HG03378 (cell line): ENCODE measurements at regions not wholly inside any gene's neighbourhood (a gene's known extent, or its start where the extent isn't known, plus 50 kb on each side); places are given as distances from the start of the nearest gene placed in this dataset.
"Not testable (repeated sequence)": the region's sequence is repeated elsewhere in the genome, so short reads cannot be mapped to it uniquely, and the experiment has no call there.

ENCODE experiments used
- ATAC-seq: cut with Tn5 transposase; IDR thresholded peaks from one replicate; pipeline ENCODE4 v1.9.1; 2021; ENCODE audit warnings: mild to moderate bottlenecking, moderate library complexity; ENCODE audit not compliant: unreplicated experiment

DNA sequence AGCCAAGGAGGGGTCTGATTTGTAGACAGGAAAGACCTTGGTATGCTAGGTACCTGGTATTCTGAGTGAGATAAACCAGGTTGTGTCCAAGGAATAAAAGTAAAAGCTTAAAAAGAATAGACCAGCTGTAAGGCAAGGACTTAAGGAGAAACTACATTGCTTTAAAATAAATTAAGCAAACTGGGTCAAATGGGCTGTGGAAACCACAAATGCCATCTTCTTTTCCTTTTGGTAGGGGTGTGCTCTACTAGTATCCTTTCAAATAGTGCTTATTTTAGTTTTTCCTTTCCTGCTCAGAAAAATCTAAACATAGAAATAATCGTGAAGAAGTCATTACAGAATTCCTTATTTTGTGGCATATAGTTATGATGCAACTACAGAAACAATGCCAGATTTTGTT is 138.6 kb upstream of the KLF12 start:
- no peak for ATAC-seq

DNA sequence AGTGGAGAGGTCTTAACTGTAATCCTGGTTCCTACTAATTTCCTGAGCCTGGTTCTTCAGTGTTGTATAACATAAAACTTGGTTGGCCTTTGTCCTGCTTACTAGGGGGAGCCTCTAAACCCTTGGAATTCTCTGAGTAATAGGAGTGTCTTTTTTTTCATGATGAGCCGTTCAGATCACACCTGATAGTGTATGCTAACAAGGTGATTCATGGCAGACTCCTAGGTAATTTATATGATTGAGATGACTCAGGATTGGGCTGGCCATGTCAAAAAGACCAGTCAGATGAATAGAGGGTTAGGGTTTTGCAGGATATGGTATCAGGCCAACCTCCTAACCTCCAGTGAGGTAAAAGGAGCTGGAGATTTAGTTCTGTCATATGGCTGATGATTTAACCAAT is 135.8 kb upstream of the KLF12 start:
- no peak for ATAC-seq

DNA sequence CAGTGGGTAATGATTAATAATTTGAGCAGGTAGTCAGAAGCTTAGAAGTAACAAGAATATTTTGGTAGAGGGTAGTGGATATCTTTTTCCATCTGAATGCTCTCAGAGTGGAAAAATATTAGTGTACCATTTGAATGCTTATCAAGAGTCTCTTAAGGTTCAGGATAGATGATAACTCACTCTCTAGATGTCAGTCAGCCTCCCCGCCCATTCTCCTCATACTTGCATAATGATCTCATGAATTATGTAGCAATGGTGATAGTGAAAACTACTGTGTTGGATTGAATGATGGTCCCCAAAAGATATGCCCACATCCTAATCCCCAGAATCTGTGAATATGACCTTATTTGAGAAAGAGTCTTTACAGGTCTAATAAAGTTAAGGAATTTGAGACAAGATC is 132.7 kb upstream of the KLF12 start:
- no peak for ATAC-seq

DNA sequence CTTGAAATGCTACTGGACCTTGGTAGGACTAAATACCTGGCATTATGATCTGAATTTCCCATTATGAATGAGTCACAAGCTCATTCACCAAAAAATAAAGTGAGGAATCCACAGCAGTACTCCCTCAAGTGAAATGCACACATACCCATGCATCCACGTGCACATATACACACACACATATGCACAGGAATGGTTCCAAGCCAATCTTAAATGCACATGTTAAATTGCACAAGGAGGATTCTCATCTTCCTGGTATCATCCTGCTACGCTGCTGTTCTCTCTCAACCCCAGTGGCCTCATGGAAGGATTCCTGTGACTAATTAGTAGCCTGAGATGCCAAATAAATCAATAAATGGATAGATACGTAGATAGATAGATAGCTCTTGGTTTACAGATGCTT is 132.1 kb upstream of the KLF12 start:
- no peak for ATAC-seq

DNA sequence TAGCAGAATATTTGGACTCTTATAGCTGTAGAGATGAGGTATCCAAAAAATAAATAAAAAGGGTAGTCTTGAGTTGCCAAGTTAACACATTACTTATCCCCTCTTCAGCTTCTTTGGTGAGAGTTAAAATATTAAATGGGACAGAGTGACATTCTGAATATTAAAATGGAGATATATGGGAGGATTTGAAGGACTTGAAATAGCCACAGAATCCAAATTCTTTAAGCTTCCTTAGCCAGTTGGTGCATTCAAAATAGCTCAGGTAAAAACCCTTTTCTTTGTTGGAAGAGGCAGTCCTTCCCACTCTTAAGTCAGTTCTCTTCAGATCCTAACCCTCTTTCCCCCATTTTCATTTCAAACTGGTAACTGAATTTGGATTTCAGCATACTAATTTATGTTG is 130.1 kb upstream of the KLF12 start:
- no peak for ATAC-seq

DNA sequence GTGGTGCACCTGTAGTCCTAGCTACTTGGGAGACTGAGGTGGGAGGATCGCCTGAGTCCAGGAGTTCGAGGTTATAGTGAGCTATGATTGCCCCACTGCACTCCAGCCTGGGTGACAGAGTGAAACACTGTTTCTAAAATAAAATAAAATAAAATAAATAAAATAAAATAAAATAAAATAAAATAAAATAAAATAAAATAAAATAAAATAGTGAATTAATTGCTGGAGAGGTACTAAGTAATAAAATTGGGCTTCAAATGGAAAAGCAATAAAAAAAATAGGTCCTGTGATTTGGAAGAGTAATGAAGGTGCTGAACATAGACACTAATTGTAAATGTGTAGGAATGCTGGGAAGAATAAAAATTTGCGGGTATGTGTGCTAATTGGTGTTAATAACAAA is 126.2 kb upstream of the KLF12 start:
- not testable (repeated sequence) for ATAC-seq

DNA sequence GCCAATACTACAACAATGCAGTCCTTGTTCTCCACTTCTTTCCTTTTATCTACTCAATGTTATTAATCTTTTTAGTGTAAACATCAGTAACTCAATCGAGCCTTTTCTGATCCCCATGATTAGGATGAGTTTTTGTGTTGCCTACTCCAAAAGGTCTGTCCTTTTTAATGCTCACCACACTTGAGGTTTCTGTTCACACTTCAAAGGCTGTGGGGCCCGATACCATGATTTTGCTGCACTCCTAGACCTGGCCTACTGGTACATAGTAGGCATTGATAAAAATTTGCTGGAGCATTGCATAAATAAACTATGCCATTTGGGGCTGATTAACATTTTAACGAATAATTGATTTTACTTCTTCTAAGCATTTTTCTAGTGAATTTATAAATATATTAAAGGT is 125.4 kb upstream of the KLF12 start:
- ATAC-seq: no peak

DNA sequence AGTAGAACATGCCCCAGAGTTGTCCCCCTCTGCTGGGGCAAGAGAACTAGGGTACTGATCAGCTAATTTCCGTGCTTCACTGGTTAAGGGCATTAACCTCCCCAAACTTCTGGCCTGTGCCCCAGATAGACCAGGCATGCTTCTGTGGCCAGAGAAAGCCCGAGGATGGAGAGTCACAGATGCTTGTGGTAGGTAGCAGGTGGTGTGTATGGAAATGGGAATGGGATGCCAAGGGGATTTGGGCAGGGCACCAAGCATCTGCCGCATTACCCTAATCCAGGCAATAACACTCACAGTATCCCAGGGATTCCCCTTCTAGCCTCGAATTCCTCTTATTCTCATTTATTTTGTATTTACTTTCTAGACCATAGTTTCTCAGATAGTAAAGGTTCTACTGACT is 124.8 kb upstream of the KLF12 start:
- ATAC-seq: no peak

DNA sequence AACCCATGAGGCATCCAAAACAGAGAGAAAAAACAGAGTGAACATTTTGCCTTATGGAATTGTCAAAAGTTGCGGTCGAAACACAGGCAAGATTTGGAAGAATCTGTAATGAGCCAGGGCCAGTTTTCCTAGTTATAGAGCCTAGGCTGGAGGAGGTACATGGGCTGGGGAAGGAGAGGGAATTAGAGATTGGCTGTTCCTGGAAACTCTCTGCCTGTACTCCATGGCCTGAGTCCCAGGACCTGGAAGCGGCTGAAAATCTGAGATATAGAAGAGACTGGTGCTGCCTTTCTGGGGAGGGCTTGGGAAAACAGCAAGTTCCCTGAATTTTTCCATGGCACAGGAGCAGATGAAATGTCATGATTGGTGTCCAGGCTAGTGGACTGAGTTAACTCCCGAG is 122.8 kb upstream of the KLF12 start:
- ATAC-seq: no peak

DNA sequence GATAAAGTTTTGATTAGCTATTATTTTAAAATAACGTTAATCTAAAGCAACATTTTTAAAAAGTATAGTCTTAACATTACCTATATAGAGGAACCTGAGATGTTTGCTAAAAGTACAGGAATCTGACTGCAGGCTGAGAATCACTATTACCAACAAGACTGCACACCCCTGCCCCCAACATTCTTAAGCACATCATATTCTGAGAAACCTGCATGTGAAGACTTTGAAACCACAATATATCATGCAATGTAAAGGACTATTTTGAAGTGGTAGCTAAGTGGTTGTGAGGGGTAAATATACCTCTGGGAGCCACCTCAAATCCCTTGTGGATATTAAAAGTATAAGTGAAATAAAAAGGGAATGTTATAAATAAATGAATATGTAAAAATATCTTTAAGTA is 119.0 kb upstream of the KLF12 start:
- ATAC-seq: no peak

DNA sequence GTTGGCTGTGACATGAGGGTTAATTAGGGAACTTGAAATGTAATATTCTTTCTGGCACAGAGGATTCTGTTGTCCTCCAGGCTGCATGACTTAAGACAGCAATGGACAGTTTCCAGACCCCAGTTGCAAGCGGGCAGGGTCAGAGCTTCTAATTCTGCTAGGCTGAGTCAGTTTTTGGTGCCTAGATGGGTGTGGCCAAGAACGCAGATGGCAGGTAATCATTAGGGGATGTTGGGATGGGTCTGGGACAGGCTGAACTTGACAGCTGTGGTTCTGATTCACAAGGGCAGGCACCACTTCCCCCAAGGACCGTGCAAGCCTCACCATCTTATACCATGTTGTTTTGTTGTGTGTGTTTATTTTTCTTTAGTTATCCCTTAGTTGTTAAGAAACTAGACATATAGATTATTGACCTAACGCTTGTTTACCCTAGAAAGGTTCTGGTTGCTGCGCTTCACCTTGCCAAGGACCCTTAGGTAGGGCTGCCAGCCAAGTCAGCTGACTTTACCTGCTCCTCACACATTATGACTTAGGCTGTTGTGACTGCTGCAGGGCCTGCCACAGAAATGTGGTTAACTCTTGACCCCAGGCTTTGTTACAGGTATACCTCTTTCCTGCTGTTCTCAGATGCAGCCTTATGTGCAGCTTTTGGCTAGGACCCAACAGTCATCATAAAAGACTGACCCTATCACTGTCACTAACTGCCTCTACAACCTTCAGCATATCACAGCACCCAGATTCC is 117.7 kb upstream of the KLF12 start:
- no peak for ATAC-seq

DNA sequence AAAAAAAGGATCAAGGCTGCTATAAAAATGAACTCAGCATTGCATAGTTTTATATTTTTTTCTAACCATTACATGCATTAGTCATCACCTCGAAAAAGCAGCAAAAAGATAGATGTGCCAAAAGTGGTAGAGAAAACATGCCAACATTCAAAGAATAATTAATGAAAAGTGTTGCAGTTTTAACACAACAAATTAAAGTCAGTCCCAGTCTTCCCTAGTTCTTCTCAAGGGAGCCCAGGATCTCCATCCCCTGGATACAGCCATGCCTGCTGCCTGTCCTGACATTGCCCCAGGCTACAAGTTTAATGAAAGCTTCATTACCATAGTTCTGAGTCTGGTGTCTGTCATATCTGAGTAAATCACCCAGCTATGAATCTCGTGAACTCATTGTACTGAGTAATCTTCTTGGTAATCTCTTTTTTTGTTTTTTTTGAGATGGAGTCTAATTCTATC is 116.6 kb upstream of the KLF12 start:
- ATAC-seq: no peak

DNA sequence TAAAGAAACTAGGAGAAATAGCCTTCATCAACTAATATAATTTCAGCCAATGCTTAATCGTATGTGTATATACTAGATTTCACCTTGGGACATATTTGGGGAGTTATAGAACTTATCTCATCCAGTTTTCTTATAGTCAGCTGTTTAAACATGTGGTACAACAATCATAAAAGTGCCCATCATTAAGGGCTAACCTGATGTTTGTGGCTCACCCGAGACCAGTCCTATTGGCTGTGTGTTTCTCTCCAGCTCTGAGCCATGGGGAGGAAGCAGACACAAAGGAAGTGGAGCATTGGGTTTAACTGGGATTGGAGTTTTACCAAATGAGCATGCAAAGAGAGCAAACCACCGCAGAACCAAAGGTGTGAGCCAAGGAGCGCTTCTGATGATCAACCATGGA is 114.3 kb upstream of the KLF12 start:
- ATAC-seq: no peak

DNA sequence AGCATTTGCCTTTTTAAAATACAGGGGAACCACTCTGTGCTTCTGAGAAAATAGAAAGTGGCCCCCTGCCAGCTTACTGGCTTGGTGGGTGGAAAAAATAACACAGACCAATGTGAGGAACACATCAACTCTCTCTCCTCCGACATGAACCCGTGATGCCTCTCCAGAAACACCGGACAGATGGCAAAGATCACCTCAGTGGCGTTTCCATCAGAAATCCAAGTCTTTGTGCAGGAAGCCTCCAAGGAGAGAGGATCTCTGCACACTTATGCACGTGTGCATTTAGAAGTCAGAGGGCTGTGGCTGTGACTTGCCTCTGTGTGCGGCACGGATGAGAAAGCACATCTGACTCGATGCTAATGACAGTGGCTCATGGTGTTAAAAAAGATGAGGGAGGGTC is 112.3 kb upstream of the KLF12 start:
- no peak for ATAC-seq

DNA sequence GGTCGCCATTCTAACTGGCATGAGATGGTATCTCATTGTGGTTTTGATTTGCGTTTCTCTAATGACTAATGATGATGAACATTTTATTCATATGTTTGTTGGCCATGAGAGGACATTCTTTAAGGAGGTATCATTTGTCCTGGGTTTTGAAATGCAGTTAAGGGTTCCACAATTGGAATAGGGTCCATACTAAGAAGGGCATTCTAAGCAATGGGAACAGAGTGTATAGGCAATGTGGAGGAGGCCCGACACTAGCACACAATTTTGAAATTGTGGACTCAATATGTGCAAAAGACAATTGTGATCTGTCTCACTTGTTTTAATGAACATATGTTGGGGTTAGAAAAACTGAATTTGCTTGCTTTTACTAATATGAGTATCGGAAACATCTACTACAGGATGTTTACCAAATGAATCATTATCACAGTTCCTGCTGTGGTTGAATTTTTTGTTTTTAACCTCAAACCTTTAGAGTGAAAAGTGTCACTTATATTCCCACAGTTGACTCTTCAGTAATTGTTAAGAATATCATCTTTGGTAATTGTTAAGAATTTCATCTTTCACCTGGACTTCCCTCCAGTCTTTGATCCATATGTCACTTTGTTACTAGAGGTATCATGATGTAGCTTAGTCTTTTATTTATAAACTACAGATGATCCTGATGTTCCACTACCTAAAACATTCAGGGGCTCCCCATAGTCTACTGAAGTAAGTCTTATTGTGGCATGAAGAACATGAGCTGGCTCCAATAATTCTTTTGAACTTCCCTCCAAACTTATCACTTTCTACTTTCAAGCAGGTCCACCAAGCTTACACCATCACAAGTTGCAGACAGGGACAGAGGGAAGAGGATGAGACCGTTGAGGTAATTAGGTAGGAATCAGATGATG is 109.7 kb upstream of the KLF12 start:
- no peak for ATAC-seq

DNA sequence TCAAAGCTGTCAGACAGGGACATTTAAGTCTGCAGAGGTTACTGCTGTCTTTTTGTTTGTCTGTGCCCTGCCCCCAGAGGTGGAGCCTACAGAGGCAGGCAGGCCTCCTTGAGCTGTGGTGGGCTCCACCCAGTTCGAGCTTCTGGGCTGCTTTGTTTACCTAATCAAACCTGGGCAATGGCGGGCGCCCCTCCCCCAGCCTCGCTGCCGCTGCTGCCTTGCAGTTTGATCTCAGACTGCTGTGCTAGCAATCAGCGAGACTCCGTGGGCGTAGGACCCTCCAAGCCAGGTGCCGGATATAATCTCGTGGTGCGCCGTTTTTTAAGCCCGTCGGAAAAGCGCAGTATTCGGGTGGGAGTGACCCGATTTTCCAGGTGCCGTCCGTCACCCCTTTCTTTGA is 107.1 kb upstream of the KLF12 start:
- ATAC-seq: not testable (repeated sequence)

DNA sequence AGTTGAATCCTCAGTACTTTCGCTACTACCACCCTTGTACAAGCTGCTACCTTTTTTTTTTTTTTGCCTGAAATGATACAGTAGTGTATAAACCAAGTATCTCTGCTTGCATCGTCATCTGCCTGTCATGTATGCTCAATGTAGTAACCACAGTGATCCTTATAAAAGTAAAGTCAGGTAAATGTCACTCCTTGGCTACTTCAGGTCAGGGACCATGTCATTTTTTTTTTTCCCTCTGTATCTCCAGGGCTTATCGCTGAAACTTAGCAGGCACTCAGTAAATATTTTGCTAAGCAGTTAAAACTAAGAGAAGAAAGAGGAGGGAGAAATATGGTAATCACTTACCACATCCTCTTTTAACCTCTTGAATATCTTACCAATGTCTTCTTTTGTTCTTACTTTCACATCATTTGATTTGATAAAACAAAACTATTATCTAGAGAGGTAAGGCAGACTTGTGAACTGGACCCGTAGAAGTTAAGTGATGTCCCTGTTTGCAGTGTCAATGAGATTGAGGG is 96.8 kb upstream of the KLF12 start:
- no peak for ATAC-seq

DNA sequence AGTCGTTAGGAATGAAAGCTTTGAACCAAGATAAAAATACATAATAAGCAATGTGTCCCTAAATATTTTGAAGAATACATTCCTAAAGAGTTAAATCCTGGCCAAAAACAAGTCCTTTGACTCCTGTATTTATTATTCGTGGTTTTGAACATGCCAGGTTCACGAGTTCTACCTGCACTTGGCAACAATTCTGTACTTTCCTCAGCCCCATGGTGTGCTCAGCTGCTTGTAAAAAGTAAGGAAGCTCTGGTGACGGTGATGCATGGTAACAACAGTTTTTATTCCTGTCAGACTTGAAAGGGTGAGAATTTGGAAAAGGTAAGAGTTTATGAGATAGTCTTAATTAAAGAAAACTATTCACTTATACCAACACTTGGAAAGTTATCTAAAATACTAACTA is 95.0 kb upstream of the KLF12 start:
- no peak for ATAC-seq

DNA sequence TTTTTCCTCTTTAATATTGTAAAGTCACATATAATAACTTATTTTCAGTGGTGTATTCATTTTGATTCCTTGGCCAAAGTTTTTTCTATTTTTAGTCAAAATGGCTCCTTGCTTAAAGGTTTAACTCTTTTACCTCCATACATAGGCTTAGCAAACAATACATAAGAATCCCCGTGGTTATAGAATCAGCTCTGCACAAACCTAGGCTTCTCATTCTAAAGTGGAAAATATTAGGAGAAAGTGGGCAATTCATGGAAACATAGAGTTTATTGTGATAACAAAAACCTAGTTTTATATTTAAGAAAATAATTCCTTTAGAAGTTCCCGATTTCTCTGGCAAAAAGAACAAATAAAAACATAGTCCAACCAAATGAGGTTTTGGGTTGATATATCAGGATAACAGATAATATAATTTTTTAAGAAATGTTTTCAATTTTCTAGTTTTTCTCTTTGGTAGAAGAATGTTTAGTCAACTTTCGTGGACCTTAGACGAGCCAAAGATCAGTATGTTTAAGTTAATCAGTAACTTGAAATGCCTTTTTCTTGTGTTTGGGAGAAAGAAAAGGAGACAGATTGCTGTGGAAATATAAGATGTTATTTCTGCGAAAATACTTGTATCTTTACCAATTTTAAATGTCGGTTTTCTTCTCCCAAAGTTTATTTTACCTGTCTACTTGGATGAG is 93.4 kb upstream of the KLF12 start:
- no peak for ATAC-seq

DNA sequence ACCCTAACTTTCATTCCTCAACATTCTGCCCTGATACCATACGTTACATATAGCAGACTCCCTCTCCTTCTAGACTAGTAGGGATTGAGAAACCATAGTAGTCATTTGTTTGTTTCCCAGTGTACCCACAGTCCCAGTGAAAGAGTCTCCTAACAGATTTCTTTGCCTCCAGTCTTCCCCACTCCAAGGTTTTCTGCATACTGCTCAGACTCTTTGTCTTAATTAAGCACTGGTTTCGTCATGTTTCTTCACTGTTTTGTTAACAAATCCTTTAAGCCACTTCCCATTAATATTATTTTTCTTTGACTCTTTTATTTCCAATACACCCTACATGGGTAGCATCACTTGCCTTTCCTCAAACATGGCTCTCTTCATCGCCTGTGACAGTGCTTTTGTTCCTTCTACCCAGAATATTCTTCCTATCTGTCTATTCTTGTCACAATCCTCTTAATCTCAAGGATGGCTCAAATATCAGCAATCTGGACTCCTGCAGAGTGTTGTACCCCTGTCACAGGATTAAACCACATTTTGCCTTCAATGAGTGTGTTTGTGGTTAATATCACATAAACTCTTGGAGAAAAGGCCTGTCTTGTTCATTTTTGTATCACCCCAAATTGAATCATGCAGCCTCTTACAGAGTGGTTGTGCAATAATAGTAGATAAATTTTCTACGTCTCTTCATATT is 92.7 kb upstream of the KLF12 start:
- no peak for ATAC-seq

DNA sequence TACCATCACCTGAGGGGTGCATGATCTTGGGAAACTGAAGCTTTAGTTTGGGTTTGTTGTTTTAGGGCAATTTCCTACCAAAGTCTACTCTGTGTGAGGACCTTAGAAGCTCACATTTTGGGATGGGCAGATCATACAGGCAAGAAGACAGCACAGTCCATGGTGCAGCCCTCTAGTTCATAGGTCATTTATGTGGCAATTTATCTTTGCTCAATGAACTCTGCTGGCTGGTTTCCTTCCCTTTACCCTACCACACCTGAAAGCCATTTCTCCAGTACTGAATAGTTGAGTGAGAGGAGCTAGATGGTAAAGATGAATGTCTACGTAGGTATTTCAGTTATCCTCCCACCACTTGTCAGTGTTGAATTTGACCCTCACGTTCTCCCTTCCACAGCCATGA is 87.5 kb upstream of the KLF12 start:
- ATAC-seq: no peak
